Astrocyte of the spinal cord (primary cell): ENCODE measurements at regions not wholly inside any gene's neighbourhood (a gene's known extent, or its start where the extent isn't known, plus 50 kb on each side); places are given as distances from the start of the nearest gene placed in this dataset.

ENCODE experiments used
- DNase-seq: peaks from one replicate; pipeline ENCODE4 v3.0.0; 2011; ENCODE audit warnings: low read depth, low spot score
- H3K4me3 ChIP-seq: 2 replicates; pipeline ENCODE4 v1.5.1; 2011; ENCODE audit warnings: low read depth, mild to moderate bottlenecking, low read length, moderate library complexity
- CTCF ChIP-seq: IDR thresholded peaks from 2 replicates; pipeline ENCODE4 v1.5.1; 2012; ENCODE audit warnings: low read depth, mild to moderate bottlenecking, low read length, inconsistent platforms
- in situ Hi-C: cut with HindIII; loops from 2 replicates; pipeline ENCODE4 v1.10.0; 2017; ENCODE audit warnings: low sequenced_read_pairs

DNA sequence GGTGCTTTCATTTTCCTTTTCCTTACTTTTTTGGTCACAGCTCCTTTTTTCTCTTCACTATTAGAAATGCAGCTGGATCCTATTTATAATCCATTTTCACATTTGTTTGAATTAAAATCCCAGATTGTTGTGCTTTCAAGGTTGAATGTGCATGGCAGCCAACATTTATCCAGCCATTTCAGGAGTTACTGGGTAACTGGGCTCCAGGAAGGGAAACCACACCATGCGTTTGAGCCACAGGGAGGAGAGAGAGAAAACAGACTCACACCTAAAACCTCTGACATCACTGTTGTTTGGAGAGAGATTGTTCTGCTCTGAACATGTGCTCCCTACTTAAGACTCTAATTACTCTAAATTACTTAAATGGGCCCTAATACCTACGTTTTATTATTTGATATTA lies 173.4 kb downstream of the BMP2 start:
- no peak for DNase-seq
- in situ Hi-C loops: no loop called here
- no peak for TF ChIP-seq CTCF
- H3K4me3 ChIP-seq: no peak overlapping the region

DNA sequence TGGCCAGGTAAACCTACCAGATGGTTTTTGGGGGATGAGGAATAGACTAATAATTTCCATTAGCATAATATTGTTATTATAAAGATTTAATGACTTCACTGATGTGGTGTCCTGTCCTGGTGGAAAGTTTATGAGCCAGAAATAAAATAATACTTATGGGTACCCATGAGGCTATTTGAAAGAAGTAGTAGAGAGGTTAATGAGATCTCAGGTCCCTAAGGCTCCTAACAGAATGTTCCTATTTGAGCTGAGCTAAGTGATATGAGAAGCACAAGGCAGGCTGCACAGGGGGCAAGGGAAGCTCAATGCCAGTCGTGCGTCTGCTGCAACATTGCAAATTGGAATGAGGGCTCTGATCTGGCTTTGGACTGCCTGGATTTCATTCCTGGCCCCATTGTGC lies 174.1 kb downstream of the BMP2 start:
- no peak for DNase-seq
- no peak overlapping the region for H3K4me3 ChIP-seq
- in situ Hi-C loops: no loop called here
- TF ChIP-seq CTCF: no peak

- no peak for TF ChIP-seq CTCF
- in situ Hi-C loops: no loop called here
- DNase-seq: no peak
- H3K4me3 ChIP-seq: no peak overlapping the region
These were observed 174.8 kb downstream of the BMP2 start for GRCh38 chr20:6942266-6942665.

DNA sequence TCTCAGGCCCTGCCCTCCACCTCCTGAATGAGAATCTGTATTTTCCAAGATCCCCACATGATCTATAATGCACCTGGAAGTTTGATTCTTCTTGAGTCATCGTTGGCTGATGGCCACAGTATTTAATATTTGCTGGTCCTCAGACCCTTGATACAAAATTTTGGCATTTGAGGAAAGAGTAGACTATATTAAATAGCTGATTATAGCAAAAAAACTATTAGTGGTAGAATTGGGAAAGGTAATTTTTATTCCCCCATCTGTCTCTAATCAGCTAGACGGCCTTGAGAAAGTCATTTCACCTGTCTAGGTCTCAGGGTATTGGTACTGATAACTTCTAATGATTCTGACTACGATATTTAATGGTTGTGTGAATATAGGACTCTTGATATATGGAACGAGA lies 176.8 kb downstream of the BMP2 start:
- in situ Hi-C loops: no loop called here

GRCh38 chr20:6953611-6954010 lies 186.1 kb downstream of the BMP2 start:
- DNase-seq: no peak
- in situ Hi-C loops: no loop called here
- no peak for TF ChIP-seq CTCF
- H3K4me3 ChIP-seq: no peak overlapping the region

More for the DNA sequence above, 176.8 kb downstream of the BMP2 start:
- no peak for DNase-seq
- TF ChIP-seq CTCF: no peak
- H3K4me3 ChIP-seq: no peak overlapping the region

DNA sequence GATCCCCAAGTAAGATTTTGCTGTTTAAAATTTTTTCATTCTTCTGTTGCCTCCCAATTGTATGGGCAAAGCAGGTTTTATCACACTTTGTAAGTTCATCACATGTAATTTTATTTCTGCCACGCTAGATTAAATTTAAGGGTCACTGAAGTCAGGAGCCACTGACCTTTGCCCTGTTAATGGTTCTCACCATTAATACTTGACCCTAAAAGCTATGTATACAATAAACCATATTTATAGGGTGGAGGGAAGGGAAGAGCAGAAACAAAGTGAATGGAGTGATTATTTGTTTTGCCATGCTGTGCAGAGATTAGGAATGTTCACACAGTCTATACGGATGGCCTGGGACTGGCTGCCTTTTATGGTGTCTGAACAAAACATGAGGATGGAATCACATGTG lies 186.7 kb downstream of the BMP2 start:
- in situ Hi-C loops: no loop called here
- H3K4me3 ChIP-seq: no peak overlapping the region
- no peak for DNase-seq
- TF ChIP-seq CTCF: no peak

- no peak for TF ChIP-seq CTCF
- no peak for DNase-seq
- H3K4me3 ChIP-seq: no peak overlapping the region
- in situ Hi-C loops: no loop called here
These were observed 188.6 kb downstream of the BMP2 start for GRCh38 chr20:6956056-6956455.
